Endothelial cell (in vitro differentiated cells): ENCODE measurements at regions not wholly inside any gene's neighbourhood (a gene's known extent, or its start where the extent isn't known, plus 50 kb on each side); places are given as distances from the start of the nearest gene placed in this dataset.

Experiments used
- DNase-seq: peaks from one replicate; pipeline ENCODE4 v3.0.0; 2021; ENCODE audit warnings: low spot score
- H3K27ac Mint-ChIP-seq: one replicate; pipeline ENCODE4 v1.8.0; 2021; ENCODE audit warnings: mixed read lengths, inconsistent platforms; ENCODE audit not compliant: unreplicated experiment
- H3K27me3 Mint-ChIP-seq: one replicate; pipeline ENCODE4 v1.8.0; 2021; ENCODE audit warnings: mild to moderate bottlenecking, moderate library complexity, mixed read lengths, inconsistent platforms; ENCODE audit not compliant: unreplicated experiment
- H3K36me3 Mint-ChIP-seq: one replicate; pipeline ENCODE4 v1.8.0; 2021; ENCODE audit warnings: mild to moderate bottlenecking, low read depth, mixed read lengths, inconsistent platforms; ENCODE audit not compliant: unreplicated experiment
- H3K4me1 Mint-ChIP-seq: one replicate; pipeline ENCODE4 v1.8.0; 2021; ENCODE audit warnings: mild to moderate bottlenecking, mixed read lengths, inconsistent platforms; ENCODE audit not compliant: unreplicated experiment
- H3K4me3 Mint-ChIP-seq: one replicate; pipeline ENCODE4 v1.8.0; 2021; ENCODE audit warnings: mild to moderate bottlenecking, mixed read lengths, inconsistent platforms; ENCODE audit not compliant: unreplicated experiment
- H3K9me3 Mint-ChIP-seq: one replicate; pipeline ENCODE4 v1.8.0; 2021; ENCODE audit warnings: mixed read lengths, inconsistent platforms; ENCODE audit not compliant: unreplicated experiment
- CTCF ChIP-seq: fragments of 200-600 bp; sonication (generic); IDR thresholded peaks from one replicate; pipeline ENCODE4 v1.5.0; 2021; ENCODE audit warnings: antibody characterized with exemption; ENCODE audit not compliant: unreplicated experiment

GRCh38 chr5:124839371-124839998 is 93.0 kb upstream of the ZNF608 start:
- no peak overlapping the region for H3K27ac Mint-ChIP-seq
- no peak for DNase-seq
- no peaks in the 10 kb centered on the region for H3K9me3 Mint-ChIP-seq
- H3K4me1 Mint-ChIP-seq, result no peaks in the 10 kb centered on the region
- H3K36me3 Mint-ChIP-seq, result no peaks in the 10 kb centered on the region
- TF ChIP-seq CTCF, result no peak
- no peaks in the 10 kb centered on the region for H3K27me3 Mint-ChIP-seq
- H3K4me3 Mint-ChIP-seq, result no peak overlapping the region

- Mint-ChIP-seq H3K27ac (no peak overlapping the region), H3K9me3 (no peaks in the 10 kb centered on the region), H3K4me1 (no peaks in the 10 kb centered on the region), H3K4me3 (no peak overlapping the region), H3K27me3 (no peaks in the 10 kb centered on the region), H3K36me3 (no peaks in the 10 kb centered on the region)
- TF ChIP-seq CTCF, result no peak
- DNase-seq, result no peak
Observed at GRCh38 chr5:124841829-124842712, 95.6 kb upstream of the ZNF608 start.

GRCh38 chr5:124842725-124843595 is 96.5 kb upstream of the ZNF608 start:
- Mint-ChIP-seq H3K4me3 (no peak overlapping the region), H3K4me1 (no peaks in the 10 kb centered on the region), H3K36me3 (no peaks in the 10 kb centered on the region), H3K27me3 (no peaks in the 10 kb centered on the region), H3K9me3 (no peaks in the 10 kb centered on the region), H3K27ac (no peak overlapping the region)
- DNase-seq, result no peak
- no peak for TF ChIP-seq CTCF

GRCh38 chr5:124843596-124843899 is 97.1 kb upstream of the ZNF608 start:
- no peaks in the 10 kb centered on the region for H3K36me3 Mint-ChIP-seq
- H3K9me3 Mint-ChIP-seq, result no peaks in the 10 kb centered on the region
- no peak overlapping the region for H3K27ac Mint-ChIP-seq
- DNase-seq, result no peak
- H3K4me1 Mint-ChIP-seq, result no peaks in the 10 kb centered on the region
- no peak overlapping the region for H3K4me3 Mint-ChIP-seq
- H3K27me3 Mint-ChIP-seq, result no peaks in the 10 kb centered on the region
- TF ChIP-seq CTCF, result no peak
